Testis (tissue), 2 donors: ENCODE measurements at regions not wholly inside any gene's neighbourhood (a gene's known extent, or its start where the extent isn't known, plus 50 kb on each side); places are given as distances from the start of the nearest gene placed in this dataset.

Experiments used
- DNase-seq: peaks from one replicate; pipeline ENCODE4 v3.0.0-alpha.2; 2019
- H3K27ac ChIP-seq, 2 donors: fragments of 200-600 bp; sonication (generic); one replicate each; pipeline ENCODE4 v1.5.1; 2019
- H3K27me3 ChIP-seq: fragments of 200-600 bp; sonication (generic); one replicate; pipeline ENCODE4 v1.5.1; 2019
- H3K36me3 ChIP-seq: fragments of 200-600 bp; sonication (generic); one replicate; pipeline ENCODE4 v1.5.1; 2017; ENCODE audit warnings: low read depth; ENCODE audit errors: missing control alignments
- H3K4me1 ChIP-seq: fragments of 200-600 bp; sonication (generic); one replicate; pipeline ENCODE4 v1.5.1; 2019
- H3K4me3 ChIP-seq, 2 donors: fragments of 200-600 bp; sonication (generic); one replicate each; pipeline ENCODE4 v1.5.1; 2017 to 2019
- H3K9me3 ChIP-seq: fragments of 200-600 bp; sonication (generic); one replicate; pipeline ENCODE4 v1.5.1; 2017
- CTCF ChIP-seq, 3 experiments: fragments of 450-650 bp in 2 of 3; fragments of 200-600 bp in 1 of 3; sonication (generic) in 1 of 3; IDR thresholded peaks; one replicate each; pipeline ENCODE4 v1.5.1; 2016 to 2019; ENCODE audit warnings: antibody characterized with exemption in 3 of 3, mild to moderate bottlenecking in 2 of 3, moderate library complexity in 1 of 3
- POLR2A ChIP-seq: fragments of 450-650 bp; IDR thresholded peaks from one replicate; pipeline ENCODE4 v1.6.1; 2017; ENCODE audit warnings: antibody characterized with exemption, mild to moderate bottlenecking, moderate library complexity
- WGBS, 2 donors: methylation state at CpG; one replicate each; pipeline ENCODE4 v1.1.5; 2018; 5-methylcytosine and 5-hydroxymethylcytosine counted together
- intact Hi-C: fragments of 100-400 bp; cut with DNase I; formaldehyde crosslinking; loops from one replicate; pipeline ENCODE4 v1.15.1; 2023; ENCODE audit warnings: low total_unique reads
- small RNA-seq, 2 donors: library from RNA; depleted of rRNA; stranded (forward); fragments of <200 nt; gene quantifications; one replicate each; pipeline ENCODE3, GENCODE V24; 2016

- Histone ChIP-seq H3K9me3 (no peaks in the 10 kb centered on the region), H3K4me1 (no peaks in the 10 kb centered on the region), H3K4me3 (no peak overlapping the region), H3K27me3 (no peaks in the 10 kb centered on the region), H3K27ac (no peak overlapping the region), H3K36me3 (no peaks in the 10 kb centered on the region)
- no peak for DNase-seq
- intact Hi-C loops = no loop called here
- WGBS, 2 donors = 92 to 97% methylated on average over 1 of the region's 1 CpG
- TF ChIP-seq CTCF (IDR thresholded peaks at IDR 0.05) (no peak), POLR2A (no peak)
These were observed 486.3 kb downstream of the POM121L12 start for GRCh38 chr7:53521638-53522184.

GRCh38 chr7:53539558-53539957 lies 504.1 kb downstream of the POM121L12 start:
- no peak for DNase-seq
- WGBS, 2 donors = 93 to 94% methylated on average over 3 of the region's 3 CpGs
- Histone ChIP-seq H3K4me3 (no peak overlapping the region), H3K36me3 (no peaks in the 10 kb centered on the region), H3K4me1 (no peaks in the 10 kb centered on the region), H3K27me3 (no peaks in the 10 kb centered on the region), H3K27ac (no peak overlapping the region), H3K9me3 (no peaks in the 10 kb centered on the region)
- TF ChIP-seq CTCF (IDR thresholded peaks at IDR 0.05) (no peak), POLR2A (no peak)
- intact Hi-C loops = no loop called here

- H3K4me1 ChIP-seq = no peaks in the 10 kb centered on the region
- whole genome bisulfite sequencing, 2 donors = 36 to 50% methylated on average over 2 of the region's 2 CpGs
- no peaks in the 10 kb centered on the region for H3K36me3 ChIP-seq
- no peak overlapping the region for H3K27ac ChIP-seq
- H3K27me3 ChIP-seq = no peaks in the 10 kb centered on the region
- H3K9me3 ChIP-seq = no peaks in the 10 kb centered on the region
- no peak for TF ChIP-seq CTCF (IDR thresholded peaks at IDR 0.05)
- no peak for TF ChIP-seq POLR2A
- no peak for DNase-seq
- intact Hi-C loops = no loop called here
- H3K4me3 ChIP-seq = no peak overlapping the region
These were observed 506.0 kb downstream of the POM121L12 start for GRCh38 chr7:53541475-53541874.

- no peak for DNase-seq
- Histone ChIP-seq H3K36me3 (no peaks in the 10 kb centered on the region), H3K27ac (no peak overlapping the region), H3K4me1 (no peaks in the 10 kb centered on the region), H3K4me3 (no peak overlapping the region), H3K27me3 (no peaks in the 10 kb centered on the region), H3K9me3 (no peaks in the 10 kb centered on the region)
- 83 to 88% methylated on average over 5 of the region's 5 CpGs for WGBS, 2 donors
- TF ChIP-seq POLR2A (no peak), CTCF (IDR thresholded peaks at IDR 0.05) (no peak)
- intact Hi-C loops = no loop called here
These were observed 506.7 kb downstream of the POM121L12 start for GRCh38 chr7:53542157-53542556.

Small RNA genes lying in the stretch of these regions (small RNA-seq; reads per million reads assigned to genes)
- gene RN7SKP218 (0 reads per million in 2 donors), gene RNU1-14P (0 reads per million in 2 donors)
